ENCODE measurements at regions not wholly inside any gene's neighbourhood (a gene's known extent, or its start where the extent isn't known, plus 50 kb on each side); places are given as distances from the start of the nearest gene placed in this dataset.

DNA sequence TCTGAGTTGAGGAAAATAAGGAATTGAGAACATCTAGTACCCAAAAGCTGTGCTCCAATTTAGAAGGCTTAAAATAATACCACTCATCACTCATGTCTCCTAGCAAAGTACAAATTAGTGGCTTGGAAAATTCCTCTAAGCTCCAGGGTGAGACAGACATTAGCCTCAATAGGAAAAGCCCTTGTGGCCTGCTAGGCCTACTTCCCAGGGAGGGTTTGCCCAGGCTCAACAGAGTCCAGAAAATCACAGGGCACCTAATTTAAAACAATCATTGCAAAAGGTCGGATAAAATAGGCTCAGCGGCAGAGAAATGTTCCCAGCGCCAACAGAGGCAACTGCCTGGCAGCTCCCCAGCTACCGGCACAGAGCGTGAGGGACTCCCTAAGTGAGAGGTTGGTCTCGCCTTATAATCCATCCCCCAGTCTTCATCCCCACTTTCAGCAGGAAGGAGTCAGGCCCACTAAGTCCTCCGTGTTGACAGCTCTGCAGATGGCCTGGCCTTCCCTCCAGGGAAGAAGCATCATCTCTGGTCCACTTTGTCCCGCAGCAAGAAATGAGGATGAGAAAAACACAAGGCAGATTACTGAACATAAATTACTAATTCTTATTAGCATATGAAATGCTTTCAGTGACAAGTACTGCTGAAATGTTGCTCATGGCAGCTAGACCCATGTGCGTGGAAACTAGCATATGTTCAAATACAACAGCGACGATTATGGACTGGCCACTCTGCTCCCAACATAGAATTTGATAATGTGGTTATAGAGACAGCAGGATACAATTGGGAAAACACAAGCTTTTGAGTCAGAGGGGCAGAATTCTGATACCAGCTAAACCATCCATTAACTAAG, 1177.7 kb upstream of the AUTS2 start:
- Histone ChIP-seq H3K36me3 (ENCODE audit: control insufficient read depth in 2 of 4, insufficient read depth in 4 of 4, low read length in 3 of 4) (no peaks in the 10 kb centered on the region), H3K4me2 (ENCODE audit: insufficient read depth in 1 of 2, low read depth in 2 of 2, low read length in 2 of 2) (no peak overlapping the region), H3K79me1 (ENCODE audit: low read depth, low read length) (no peaks in the 10 kb centered on the region), H2BK15ac (ENCODE audit: low read length) (no peak overlapping the region), H3K18ac (ENCODE audit: extremely low read depth, low read length) (no peak overlapping the region), H2BK20ac (ENCODE audit: low read length) (no peak overlapping the region), H3K4me1 (replicated peaks in 1 of 4; ENCODE audit: control insufficient read depth in 3 of 4, insufficient read depth in 4 of 4, low read length in 3 of 4) (peaks cover 0 to 7% (median 1%) of the 10 kb centered on the region in 4 experiments; a peak in 1 of 7 replicates), H3K4me3 (ENCODE audit: extremely low read depth in 1 of 4, insufficient read depth in 2 of 4, low read depth in 3 of 4, low read length in 4 of 4) (no peak overlapping the region), H3K27me3 (replicated peaks in 1 of 4; ENCODE audit: control insufficient read depth in 3 of 4, extremely low read depth in 1 of 4, insufficient read depth in 3 of 4, low read length in 3 of 4) (no peaks in the 10 kb centered on the region), H3K79me2 (ENCODE audit: control insufficient read depth in 1 of 2, insufficient read depth in 2 of 2, low read length in 2 of 2) (no peaks in the 10 kb centered on the region), H4K20me1 (replicated peaks in 1 of 2; ENCODE audit: control insufficient read depth in 1 of 2, insufficient read depth in 2 of 2, low read length in 2 of 2) (no peaks in the 10 kb centered on the region), H3K9me3 (ENCODE audit: insufficient read depth in 2 of 2, low read depth in 1 of 2, low read length in 1 of 2) (peaks cover 3 to 6% of the 10 kb centered on the region in 2 experiments; a peak in 2 of 4 replicates), H3K23ac (ENCODE audit: insufficient read length) (no peak overlapping the region), H2BK12ac (ENCODE audit: low read depth, low read length) (no peak overlapping the region), H2AFZ (ENCODE audit: low read length) (no peak overlapping the region; the same call in 1 of the 2 replicates), H2BK5ac (ENCODE audit: low read depth, low read length) (no peak overlapping the region), H4K91ac (replicated peaks; ENCODE audit: insufficient read length, low read length) (no peak overlapping the region), H3K14ac (ENCODE audit: insufficient read length) (no peak overlapping the region), H3K4ac (replicated peaks; ENCODE audit: insufficient read length, low read depth, low read length) (no peak overlapping the region), H4K5ac (ENCODE audit: insufficient read length, low read depth, low read length) (no peak overlapping the region), H2AK5ac (ENCODE audit: low read depth, low read length) (no peak overlapping the region), H4K8ac (ENCODE audit: extremely low read depth, insufficient read depth, low read length) (no peak overlapping the region), H2BK120ac (replicated peaks; ENCODE audit: low read depth, low read length) (no peak overlapping the region), H3K56ac (replicated peaks; ENCODE audit: insufficient read length, low read depth, low read length) (no peak overlapping the region), H3K9ac (replicated peaks in 1 of 4; ENCODE audit: extremely low read depth in 1 of 4, low read depth in 3 of 4, low read length in 3 of 4) (no peak overlapping the region), H3K27ac (ENCODE audit: low read depth, low read length) (no peak overlapping the region), H3K23me2 (ENCODE audit: low read depth, low read length) (no peaks in the 10 kb centered on the region; the same call in 1 of the 2 replicates)
- DNase-seq (ENCODE audit: low read depth in 1 of 2, low spot score in 2 of 2) (no peak), FAIRE-seq (no peak)
- CTCF ChIA-PET (ENCODE audit: partially characterized antibody): interaction anchor here (0.7 kb wide), 1 partner anchor 13 kb away, joined by 3 read pairs; no protein-coding TSS in a partner anchor
- POLR2A ChIA-PET (ENCODE audit: partially characterized antibody): no interaction called here
- 97% methylated on average over 11 of the region's 11 CpGs; no CpG with 5 or more reads in 1 of the 2 experiments for WGBS, 2 experiments (ENCODE audit: extremely low coverage in 1 of 2, insufficient coverage in 1 of 2, insufficient read length in 1 of 2, insufficient replicate concordance in 2 of 2, low coverage in 1 of 2, low lambda C conversion rate in 2 of 2, missing lambda C conversion rate in 1 of 2)
- TF ChIP-seq EP300 (IDR thresholded peaks at IDR 0.05; ENCODE audit: borderline replicate concordance in 1 of 2, low read depth in 2 of 2, low read length in 2 of 2): no peak
- no peak for TF ChIP-seq TAF1 (IDR thresholded peaks at IDR 0.05; ENCODE audit: low read depth, low read length)
- no peak for TF ChIP-seq SRF (IDR thresholded peaks at IDR 0.05; ENCODE audit: low read depth, low read length)
- TF ChIP-seq SAP30 (IDR thresholded peaks at IDR 0.05; ENCODE audit: insufficient read depth, insufficient replicate concordance, low read length): no peak
- TF ChIP-seq GTF2F1 (IDR thresholded peaks at IDR 0.05; ENCODE audit: borderline replicate concordance, low read depth, low read length): no peak
- no peak for TF ChIP-seq CHD2 (IDR thresholded peaks at IDR 0.05; ENCODE audit: low read length)

All from H1 (cell line).